ENCODE measurements at regions not wholly inside any gene's neighbourhood (a gene's known extent, or its start where the extent isn't known, plus 50 kb on each side); places are given as distances from the start of the nearest gene placed in this dataset.
"Not testable (repeated sequence)": the region's sequence is repeated elsewhere in the genome, so short reads cannot be mapped to it uniquely, and the experiment has no call there.

GRCh38 chr4:18110099-18110498 lies 88.5 kb upstream of the LCORL start:
- Histone ChIP-seq H3K27ac (no peak overlapping the region), H3K27me3 (no peaks in the 10 kb centered on the region), H3K9me3 (no peaks in the 10 kb centered on the region), H3K36me3 (no peaks in the 10 kb centered on the region), H3K4me3 (no peak overlapping the region), H3K4me1 (peaks cover 2 to 44% (median 20%) of the 10 kb centered on the region in 4 donors)
- TF ChIP-seq POLR2AphosphoS5 (IDR thresholded peaks at IDR 0.05): no peak
- 42 to 45% methylated on average over 6 of the region's 6 CpGs for WGBS, 2 donors (ENCODE audit: low coverage in 1 of 2)
- in situ Hi-C loops (cut with MboI; ENCODE audit: low pct_ligation_motif_present in 1 of 4, low pct_unique_long_range_greater_than_20kb in 1 of 4, low sequenced_read_pairs in 3 of 4): no loop called here
- intact Hi-C loops (cut with DNase I; ENCODE audit: low total_unique reads): no loop called here
- no peak for DNase-seq

GRCh38 chr4:18109676-18110075 lies 88.1 kb upstream of the LCORL start:
- WGBS, 2 donors (ENCODE audit: low coverage in 1 of 2): 52 to 65% methylated on average over 3 of the region's 3 CpGs
- in situ Hi-C loops (cut with MboI; ENCODE audit: low pct_ligation_motif_present in 1 of 4, low pct_unique_long_range_greater_than_20kb in 1 of 4, low sequenced_read_pairs in 3 of 4) (no loop called here), intact Hi-C loops (cut with DNase I; ENCODE audit: low total_unique reads) (loop anchor here (5.0 kb wide), 1 partner anchor 1783 kb away; no protein-coding TSS in a partner anchor)
- H3K36me3 ChIP-seq: no peaks in the 10 kb centered on the region
- no peak for DNase-seq
- H3K27ac ChIP-seq: no peak overlapping the region
- no peak for TF ChIP-seq EP300 (IDR thresholded peaks at IDR 0.05; ENCODE audit: low read depth)
- no peaks in the 10 kb centered on the region for H3K27me3 ChIP-seq
- H3K9me3 ChIP-seq: no peaks in the 10 kb centered on the region
- H3K4me1 ChIP-seq: peaks cover 3 to 47% (median 20%) of the 10 kb centered on the region in 4 donors
- no peak overlapping the region for H3K4me3 ChIP-seq

GRCh38 chr4:18107848-18108528 lies 86.4 kb upstream of the LCORL start:
- peak overlapping the region; percentile 65 to 77 (median 72) for H3K27ac ChIP-seq
- in situ Hi-C loops (cut with MboI; ENCODE audit: low pct_ligation_motif_present in 1 of 4, low pct_unique_long_range_greater_than_20kb in 1 of 4, low sequenced_read_pairs in 3 of 4); H3K4me3 ChIP-seq; H3K36me3 ChIP-seq; DNase-seq; H3K9me3 ChIP-seq; H3K27me3 ChIP-seq: not testable (repeated sequence)
- intact Hi-C loops (cut with DNase I; ENCODE audit: low total_unique reads): loop anchor here (5.0 kb wide), 1 partner anchor 1784 kb away; no protein-coding TSS in a partner anchor
- H3K4me1 ChIP-seq: peaks cover 3 to 47% (median 20%) of the 10 kb centered on the region in 4 donors
- WGBS, 2 donors (ENCODE audit: low coverage in 1 of 2): 57% methylated on average over 2 to 4 of the region's 4 CpGs

- TF ChIP-seq EP300 (IDR thresholded peaks at IDR 0.05; ENCODE audit: low read depth): no peak
- TF ChIP-seq POLR2AphosphoS5 (IDR thresholded peaks at IDR 0.05): peak in 1 of 3 donors; percentile 22
- DNase-seq: peak; percentile 61
- Histone ChIP-seq H3K4me1 (peaks cover 3 to 47% (median 20%) of the 10 kb centered on the region in 4 donors), H3K27ac (peak overlapping the region; percentile 65 to 77 (median 72)), H3K36me3 (no peaks in the 10 kb centered on the region), H3K4me3 (no peak overlapping the region), H3K9me3 (no peaks in the 10 kb centered on the region), H3K27me3 (no peaks in the 10 kb centered on the region)
- in situ Hi-C loops (cut with MboI; ENCODE audit: low pct_ligation_motif_present in 1 of 4, low pct_unique_long_range_greater_than_20kb in 1 of 4, low sequenced_read_pairs in 3 of 4): no loop called here
- 29 to 30% methylated on average over 2 to 5 of the region's 5 CpGs for WGBS, 2 donors (ENCODE audit: low coverage in 1 of 2)
- intact Hi-C loops (cut with DNase I; ENCODE audit: low total_unique reads): loop anchor here (5.0 kb wide), 1 partner anchor 1786 kb away; no protein-coding TSS in a partner anchor
Measured at GRCh38 chr4:18106620-18107019, 85.1 kb upstream of the LCORL start.

GRCh38 chr4:18105030-18106011 lies 83.8 kb upstream of the LCORL start:
- intact Hi-C loops (cut with DNase I; ENCODE audit: low total_unique reads): loop anchor here (5.0 kb wide), 1 partner anchor 1787 kb away; no protein-coding TSS in a partner anchor
- Histone ChIP-seq H3K4me3 (no peak overlapping the region), H3K4me1 (peaks cover 3 to 42% (median 19%) of the 10 kb centered on the region in 4 donors), H3K36me3 (no peaks in the 10 kb centered on the region), H3K27ac (peak overlapping the region; percentile 9 to 77 (median 70)), H3K27me3 (no peaks in the 10 kb centered on the region), H3K9me3 (no peaks in the 10 kb centered on the region)
- 36 to 47% methylated on average over 4 of the region's 4 CpGs for WGBS, 2 donors (ENCODE audit: low coverage in 1 of 2)
- no peak for TF ChIP-seq POLR2AphosphoS5 (IDR thresholded peaks at IDR 0.05)
- no peak for TF ChIP-seq EP300 (IDR thresholded peaks at IDR 0.05; ENCODE audit: low read depth)
- no peak for TF ChIP-seq POLR2A (IDR thresholded peaks at IDR 0.05)
- TF ChIP-seq CTCF (IDR thresholded peaks at IDR 0.05): no peak
- in situ Hi-C loops (cut with MboI; ENCODE audit: low pct_ligation_motif_present in 1 of 4, low pct_unique_long_range_greater_than_20kb in 1 of 4, low sequenced_read_pairs in 3 of 4): no loop called here
- DNase-seq: no peak

Measured in transverse colon (tissue), 4 donors.